Urothelium cell line (cell line): ENCODE measurements at regions not wholly inside any gene's neighbourhood (a gene's known extent, or its start where the extent isn't known, plus 50 kb on each side); places are given as distances from the start of the nearest gene placed in this dataset.

Experiments
- DNase-seq: peaks from one replicate; pipeline ENCODE4 v3.0.0; 2011; ENCODE audit warnings: low spot score, mixed read lengths
- FAIRE-seq: peaks from 2 replicates; lab custom pipeline; 2011; peaks lifted over from hg19 to GRCh38; lab: Jason Lieb, UNC

DNA sequence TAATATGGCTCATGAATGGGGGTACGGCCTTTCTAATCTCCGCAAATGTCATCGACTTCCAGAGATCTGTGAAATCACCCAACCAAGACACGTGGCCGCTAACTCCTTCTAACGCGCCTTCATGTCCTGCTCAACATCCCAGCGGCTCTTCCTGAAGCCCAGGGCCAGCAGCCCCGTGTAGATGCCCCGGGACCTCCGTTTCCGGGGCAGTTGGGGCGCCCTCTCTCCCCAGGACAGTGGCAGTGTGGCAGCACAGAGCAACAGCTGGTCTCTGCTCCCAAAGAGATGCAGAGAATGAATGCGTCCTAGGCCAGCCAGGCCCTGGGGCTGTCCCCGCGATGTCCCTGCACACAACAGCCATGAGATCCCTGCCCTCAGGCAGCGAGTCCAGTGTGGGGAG lies 153.5 kb downstream of the RBFOX3 start:
- peak; percentile 17 for FAIRE-seq

DNA sequence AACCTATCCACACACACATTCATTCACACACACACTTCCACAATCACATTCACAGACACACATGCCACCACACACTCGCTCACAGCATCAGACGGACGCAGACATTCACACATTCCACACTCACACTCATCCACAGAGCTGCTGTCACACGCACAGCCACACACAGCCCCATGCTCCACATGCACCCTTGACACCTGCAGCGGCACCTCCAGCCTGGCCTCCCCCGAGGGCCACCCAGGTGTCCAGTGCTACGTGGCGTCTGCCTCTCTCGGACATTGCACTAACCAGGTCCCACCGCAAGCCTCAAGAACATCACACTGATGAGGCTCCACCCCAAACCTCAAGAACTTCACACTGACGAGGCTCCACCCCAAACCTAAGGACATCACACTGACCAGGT lies 155.2 kb downstream of the RBFOX3 start:
- DNase-seq (no peak), FAIRE-seq (peak; percentile 73)

More for the DNA sequence above, 153.5 kb downstream of the RBFOX3 start:
- DNase-seq, result no peak

DNA sequence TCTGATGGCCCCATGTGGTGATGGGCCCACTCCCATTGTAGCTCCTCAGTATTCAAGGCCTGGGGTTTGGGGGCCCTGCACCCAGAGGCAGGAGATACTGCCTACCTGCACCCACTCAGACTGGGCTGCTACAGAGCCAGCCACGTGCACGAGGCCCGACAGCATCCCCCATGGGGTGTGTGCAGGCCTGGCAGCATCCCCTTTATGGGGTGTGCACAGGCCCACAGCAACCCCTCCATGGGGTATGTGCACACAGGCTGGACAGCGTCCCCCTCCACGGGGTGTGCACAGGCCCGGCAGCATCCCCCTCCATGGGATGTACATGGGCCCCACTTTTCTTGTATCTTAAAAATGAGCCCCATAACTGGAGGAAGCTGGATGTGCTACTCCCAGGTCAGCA lies 156.0 kb downstream of the RBFOX3 start:
- DNase-seq (no peak), FAIRE-seq (no peak)

DNA sequence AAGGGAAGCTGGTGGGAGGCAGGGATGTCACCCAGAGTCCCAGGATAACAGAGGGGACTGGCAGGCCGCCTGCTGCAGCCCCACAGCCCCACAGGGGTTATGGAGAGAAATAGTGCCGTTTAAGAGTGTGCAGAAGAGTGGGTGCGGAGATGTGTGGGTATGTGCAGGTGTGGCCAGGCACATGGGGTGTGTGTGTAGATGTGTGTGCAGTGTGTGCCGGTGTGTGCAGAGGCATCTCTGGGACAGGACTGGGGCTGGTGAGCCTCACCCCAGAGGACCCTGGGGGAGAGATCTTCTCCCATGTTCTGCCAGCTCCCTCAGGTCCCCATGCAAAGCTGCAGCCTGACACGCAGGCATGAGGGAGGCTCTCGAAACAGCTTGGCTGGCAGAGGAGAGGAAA lies 157.4 kb downstream of the RBFOX3 start:
- DNase-seq, result no peak
- no peak for FAIRE-seq

DNA sequence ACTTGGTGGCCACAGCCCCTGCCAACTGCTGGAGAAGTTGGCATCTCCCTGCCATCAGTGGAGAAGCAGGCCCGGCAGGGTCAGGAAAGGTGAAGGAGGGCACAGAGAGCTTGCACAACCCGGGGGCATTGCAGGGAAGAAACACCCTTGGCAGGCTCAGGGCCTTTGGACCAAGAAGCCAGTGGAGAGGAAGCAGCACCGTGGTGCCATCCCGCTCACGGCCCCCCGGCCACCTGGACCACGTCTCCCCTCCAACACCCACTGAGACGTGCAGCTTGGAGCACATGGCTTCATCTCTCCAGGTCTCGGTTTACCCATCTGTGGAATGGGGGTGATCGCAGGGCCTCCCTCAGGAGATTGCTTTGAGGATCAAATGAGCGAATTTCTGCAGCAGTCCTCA lies 158.1 kb downstream of the RBFOX3 start:
- no peak for DNase-seq
- no peak for FAIRE-seq

DNA sequence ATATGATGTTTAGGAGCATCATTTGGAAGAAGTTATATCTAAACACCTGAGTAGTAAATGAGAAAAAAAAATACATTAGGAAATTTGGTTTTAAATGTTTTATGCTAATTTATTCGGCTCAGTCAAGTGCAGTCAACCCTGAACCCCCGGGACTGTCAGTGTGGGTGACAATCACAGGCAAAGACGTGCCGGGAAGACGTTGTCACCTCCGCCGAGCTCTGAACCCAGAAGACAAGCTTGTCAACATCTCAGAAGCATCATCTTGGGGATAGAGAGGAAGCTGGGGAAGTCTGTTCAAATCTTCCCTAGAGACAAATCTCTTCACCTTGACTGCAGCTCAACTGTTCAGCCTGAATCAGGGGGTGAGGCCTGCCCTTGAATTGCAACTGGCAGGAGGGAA lies 159.7 kb downstream of the RBFOX3 start:
- FAIRE-seq, result no peak

DNA sequence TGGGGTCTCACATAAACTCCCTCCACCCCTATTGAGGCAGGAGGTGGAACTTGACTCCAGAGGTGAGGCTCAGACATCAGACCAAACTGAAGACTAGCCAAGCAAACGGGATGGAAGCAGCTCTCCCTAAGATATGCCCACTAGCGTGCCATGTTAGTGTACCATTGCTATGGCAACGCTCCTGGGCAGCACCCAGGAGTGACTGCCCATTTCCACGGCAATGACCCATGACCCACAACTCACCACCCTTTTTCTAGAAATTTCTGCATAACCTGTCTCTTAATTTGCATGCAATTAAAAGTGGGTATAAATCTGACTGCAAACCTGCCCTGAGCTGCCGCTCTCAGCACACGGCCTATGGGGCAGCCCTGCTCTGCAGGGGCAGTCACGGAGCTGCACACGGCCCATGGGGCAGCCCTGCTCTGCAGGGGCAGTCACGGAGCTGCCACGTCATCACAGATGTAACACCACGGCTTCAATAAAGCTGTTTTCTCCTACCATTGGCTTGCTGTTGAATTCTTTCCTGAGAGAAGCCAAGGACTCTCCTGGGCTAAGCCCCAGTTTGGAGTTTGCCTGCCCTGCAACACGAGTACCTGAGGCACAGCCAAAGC lies 164.3 kb downstream of the RBFOX3 start:
- FAIRE-seq, result no peak
- DNase-seq, result no peak

More for the DNA sequence above, 159.7 kb downstream of the RBFOX3 start:
- no peak for DNase-seq

DNA sequence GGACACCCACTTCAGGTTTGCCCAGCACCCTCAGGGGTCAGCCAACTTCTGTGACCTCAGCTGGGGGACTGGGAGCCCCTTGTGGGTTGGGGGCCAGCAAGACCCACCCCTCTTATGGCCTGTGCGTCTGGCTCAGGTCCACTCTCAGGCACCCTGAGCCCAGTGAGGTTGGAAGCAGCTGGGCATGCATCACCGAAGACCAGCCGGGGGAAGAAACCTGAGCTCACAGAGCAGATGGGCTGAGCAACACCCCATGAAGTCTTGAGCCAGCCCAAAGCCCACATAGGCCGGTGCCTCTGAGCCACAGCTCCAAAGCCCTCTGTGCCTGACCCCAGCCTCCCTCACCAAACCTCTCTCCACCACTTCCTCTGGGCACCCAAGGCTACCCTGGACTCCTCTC lies 166.7 kb downstream of the RBFOX3 start:
- FAIRE-seq (no peak), DNase-seq (no peak)

DNA sequence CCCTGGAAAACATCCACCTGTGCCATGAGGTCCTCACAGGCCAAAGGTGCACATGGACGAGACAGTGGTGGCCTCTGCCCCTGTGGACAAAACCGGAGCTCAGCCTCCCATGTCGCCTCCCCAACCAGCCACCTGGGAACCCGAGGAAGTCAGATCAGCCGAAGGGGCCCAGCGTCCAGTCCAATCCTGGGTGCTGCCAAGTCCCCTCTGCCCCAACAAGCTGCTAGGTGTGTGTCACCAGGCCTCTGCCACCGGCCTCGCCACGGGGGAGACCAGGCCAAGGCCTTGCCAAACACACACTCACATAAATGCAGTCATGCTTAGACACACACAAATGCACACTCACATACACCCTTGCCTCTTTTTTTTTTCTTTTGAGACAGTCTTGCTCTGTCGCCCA lies 167.8 kb downstream of the RBFOX3 start:
- FAIRE-seq (no peak), DNase-seq (no peak)

DNA sequence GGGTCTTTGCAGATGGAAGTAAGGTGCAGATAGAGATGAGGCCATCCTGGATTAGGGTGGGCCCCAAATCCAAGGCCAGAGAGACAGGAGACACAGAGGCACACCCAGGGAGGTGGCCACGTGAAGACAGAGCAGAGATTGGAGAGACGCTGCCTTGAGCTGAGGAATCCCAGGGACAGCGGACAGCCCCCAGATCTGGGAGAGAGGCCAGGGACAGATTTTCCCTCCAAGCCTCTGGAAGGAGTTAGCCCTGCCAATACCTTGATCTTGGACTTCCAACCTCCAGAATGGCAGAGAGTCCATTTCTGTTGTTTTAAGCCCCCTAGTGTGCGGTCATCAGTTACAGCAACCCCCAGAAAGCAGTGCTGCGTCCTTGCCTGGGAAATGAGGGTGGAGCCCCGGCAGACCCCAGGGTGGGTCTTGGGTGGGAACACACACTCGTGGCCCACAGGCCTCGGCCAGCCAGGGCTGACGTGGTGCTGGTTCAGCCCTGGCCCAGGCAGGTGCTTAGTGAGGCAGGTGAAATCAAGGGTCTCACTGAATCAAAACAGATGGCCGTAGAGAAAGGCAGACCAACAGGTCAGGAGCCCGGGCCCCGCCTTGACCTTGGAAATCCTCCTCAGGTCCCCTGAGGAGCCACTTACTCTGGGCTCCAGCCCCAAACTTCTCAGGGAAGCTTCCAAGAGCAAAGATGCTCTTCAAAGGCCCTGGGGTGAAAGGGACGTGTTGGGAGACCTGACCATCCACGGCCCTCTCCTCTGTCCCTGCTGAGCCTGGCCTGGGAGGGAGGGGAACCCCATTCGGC lies 169.3 kb downstream of the RBFOX3 start:
- no peak for DNase-seq
- no peak for FAIRE-seq

DNA sequence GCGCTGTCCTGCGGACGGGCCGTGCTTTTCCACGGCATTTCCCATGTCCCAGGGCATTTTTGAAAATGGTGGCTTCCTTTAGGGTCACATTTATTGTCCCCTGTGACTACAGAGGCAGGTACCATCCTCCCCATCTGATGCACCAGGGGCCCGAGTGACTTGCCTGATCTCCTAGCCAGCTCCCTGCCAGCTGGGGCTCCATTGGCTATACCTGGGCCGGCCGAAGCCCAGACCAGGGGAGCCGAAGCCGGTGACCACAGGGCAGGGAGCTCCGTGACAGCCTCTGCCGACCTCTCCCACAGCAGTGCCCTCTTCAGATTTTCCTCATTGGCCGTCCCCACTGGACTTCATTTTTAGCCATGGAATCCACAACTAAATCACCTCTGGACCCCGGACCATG lies 170.6 kb downstream of the RBFOX3 start:
- no peak for FAIRE-seq
- DNase-seq, result no peak

DNA sequence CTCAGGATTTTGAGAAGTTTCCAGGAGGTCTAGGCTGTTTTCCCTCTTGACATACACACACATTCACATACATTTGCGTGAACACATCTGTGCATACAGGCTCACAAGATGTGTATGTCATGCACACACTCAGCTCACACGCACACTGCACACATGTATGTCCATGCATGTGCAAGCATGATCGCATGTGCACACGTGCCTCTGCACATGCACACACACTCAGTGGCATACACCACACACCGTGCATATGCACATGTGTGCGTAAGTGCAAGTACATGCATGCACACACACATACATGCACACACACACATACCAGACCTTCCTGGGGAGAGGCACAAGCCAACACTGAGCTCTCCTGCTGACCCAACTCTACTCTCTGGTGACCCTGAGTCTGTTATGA lies 171.4 kb downstream of the RBFOX3 start:
- DNase-seq (no peak), FAIRE-seq (peak; percentile 99)

DNA sequence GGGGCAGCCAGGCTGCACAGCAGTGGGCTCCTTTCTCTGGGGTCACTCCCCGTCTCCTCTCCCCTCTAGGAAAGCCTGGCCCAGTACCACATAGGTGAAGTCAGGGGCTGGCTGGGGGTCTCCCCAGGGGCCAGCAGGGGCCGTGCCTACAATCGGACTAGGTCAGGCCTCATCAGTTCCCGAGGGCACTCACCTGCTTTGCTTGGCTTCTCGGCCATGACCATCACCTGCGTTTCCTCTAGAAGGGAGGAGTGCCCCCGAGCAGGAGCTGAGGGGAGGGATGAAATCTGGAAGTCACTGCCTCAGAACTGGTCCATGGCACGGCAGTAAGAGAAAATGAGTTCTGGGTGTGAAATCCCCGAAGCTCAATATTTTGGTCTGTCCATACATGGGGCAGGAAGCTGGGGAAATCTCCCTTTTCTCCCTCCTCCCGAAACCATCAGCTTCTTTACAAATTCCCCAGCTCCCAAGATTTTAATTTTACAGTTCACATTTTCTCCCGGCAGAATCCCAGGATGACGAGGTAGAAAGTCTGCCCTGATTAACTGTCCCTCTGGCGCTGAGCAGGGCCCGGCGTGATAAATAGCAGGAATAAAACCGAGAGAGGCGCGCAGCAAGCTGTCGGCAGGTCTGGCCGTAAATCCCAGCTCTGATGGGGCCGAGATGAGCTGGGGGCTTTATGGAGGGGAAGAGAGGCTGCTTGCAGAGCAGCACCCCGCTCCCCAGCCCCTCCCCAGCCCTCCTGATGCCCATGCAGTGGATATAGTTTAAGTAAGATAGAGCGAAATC lies 172.1 kb downstream of the RBFOX3 start:
- no peak for DNase-seq
- FAIRE-seq, result no peak

DNA sequence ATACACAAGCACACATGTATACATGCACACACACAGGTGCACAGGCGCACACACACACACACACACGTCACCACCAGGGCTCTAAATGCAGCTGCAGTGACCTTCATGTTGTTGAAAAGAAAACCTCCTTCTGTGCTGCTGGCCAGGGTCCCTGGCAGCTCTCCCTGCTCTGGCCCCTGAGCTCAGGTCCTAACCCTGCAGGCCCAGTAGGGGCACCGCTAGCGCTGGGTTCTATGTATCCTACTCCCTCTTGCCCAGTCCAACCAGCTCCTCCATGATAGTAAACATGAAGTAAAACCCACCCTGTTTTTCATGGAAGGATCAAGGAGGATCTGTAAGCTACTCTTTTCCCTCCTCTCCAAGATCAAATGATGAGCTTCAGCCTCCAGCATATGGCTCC lies 172.8 kb downstream of the RBFOX3 start:
- DNase-seq (no peak), FAIRE-seq (no peak)

DNA sequence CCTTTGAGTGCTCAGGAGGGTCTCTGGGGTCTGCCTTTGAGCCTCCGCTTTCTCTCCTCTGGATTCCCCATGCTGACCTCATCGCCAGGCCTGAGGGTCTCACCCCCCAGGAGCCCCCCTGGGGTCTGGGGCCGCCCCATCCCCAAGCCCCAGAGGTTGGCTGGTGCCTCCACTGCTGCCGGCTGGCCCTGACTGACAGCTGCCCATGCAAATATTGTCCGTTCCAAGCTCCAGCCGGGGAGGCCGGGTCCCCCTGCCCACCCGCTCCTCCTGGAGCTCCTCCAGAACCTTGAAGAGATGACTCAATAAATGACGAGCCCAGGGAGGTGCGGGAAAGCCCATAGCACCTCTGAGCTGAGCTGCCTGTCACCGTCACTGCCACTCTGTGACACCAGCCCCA lies 173.8 kb downstream of the RBFOX3 start:
- FAIRE-seq, result no peak

DNA sequence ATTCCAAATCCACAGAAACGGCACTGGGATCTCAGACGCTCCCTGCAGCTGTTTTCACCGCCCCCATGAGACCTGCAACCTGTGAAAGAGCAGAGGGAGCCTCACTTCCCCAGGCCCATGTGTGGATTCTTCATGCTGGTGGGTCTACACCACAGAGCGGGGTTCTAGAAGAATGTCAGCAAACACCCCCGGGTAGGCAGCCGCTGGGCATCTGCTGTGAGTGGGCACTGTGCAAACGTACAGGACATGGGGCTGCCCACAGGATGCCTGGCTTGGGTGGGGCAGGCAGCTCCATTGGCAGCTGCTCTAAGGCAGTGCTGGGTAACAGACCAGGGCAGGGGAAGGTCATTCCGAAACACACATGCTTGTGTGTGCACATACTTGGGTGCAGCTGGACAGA lies 174.9 kb downstream of the RBFOX3 start:
- FAIRE-seq, result peak; percentile 70
- DNase-seq, result no peak

More for the DNA sequence above, 173.8 kb downstream of the RBFOX3 start:
- no peak for DNase-seq

DNA sequence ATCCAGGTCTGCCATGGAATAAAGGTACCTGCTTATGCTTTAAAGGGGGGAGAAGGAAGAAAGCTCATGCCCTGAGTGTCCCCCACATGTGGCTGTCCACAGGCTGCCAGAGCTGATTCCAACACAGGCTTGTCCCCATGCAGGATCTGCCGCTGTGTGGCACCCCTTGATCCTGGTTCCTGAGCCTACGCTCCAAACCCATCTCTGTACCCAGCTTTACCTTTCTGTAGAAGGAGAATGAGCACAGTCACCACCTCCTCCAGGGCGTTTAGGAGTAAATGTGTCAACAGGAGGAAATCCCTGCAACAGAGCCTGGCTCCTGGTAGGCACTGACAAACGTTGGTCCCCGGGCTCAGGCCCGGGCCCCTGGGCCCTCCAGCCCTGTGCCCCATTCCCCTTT lies 175.6 kb downstream of the RBFOX3 start:
- FAIRE-seq, result no peak
- no peak for DNase-seq

DNA sequence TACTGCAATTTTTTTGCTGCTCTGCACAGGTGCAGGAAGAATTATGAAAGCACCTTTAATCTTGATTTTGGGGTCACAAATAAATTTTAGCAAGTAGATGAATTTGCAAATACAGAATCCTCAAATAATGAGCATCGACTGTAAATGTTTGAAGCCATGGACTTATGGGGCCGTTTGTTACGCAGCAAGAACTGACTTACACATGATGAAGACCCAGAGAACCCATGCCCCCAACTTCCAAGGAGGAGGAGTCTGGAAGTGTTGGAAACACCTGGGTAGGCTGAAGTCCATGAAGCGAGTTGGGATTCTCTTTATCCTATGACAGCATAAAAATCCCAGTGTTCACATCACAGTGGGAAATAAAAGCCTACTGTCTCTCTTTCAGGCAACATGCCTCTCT lies 176.6 kb downstream of the RBFOX3 start:
- DNase-seq, result no peak
- FAIRE-seq, result no peak

DNA sequence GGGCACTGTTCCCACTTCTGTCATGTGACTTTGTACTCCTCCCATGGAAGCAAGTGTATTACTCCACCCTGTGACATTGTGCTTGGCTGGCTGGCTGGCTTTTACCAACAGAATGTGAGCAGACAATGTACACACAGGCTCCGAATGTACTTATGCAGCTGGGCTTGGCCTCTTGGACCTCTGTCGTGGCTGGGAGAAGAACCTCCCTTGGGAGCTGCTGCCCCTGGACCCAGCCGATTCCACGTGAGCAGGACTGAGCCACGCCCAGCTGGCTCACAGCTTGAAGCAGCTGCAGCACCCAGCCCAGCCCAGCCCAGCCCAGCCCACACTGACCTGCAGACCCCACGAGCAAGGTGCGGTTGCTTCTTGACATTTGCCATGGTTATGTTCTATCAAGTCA lies 177.5 kb downstream of the RBFOX3 start:
- DNase-seq, result no peak
- no peak for FAIRE-seq

DNA sequence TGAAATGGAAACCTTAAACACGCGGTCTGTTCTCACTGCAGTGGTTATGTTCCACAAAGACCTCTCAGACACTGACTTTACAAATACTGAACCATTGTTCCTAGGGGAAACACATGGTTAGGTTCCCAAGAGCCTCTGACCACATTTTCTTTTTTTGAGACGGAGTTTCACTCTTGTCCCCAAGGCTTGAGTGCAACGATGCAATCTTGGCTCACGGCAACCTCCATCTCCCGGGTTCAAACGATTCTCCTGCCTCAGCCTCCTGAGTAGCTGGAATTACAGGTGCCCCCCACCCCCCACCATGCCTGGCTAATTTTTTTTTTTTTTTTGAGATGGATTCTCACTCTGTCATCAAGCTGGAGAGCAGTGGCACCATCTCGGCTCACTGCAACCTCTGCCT lies 179.7 kb downstream of the RBFOX3 start:
- DNase-seq, result no peak
- no peak for FAIRE-seq

DNA sequence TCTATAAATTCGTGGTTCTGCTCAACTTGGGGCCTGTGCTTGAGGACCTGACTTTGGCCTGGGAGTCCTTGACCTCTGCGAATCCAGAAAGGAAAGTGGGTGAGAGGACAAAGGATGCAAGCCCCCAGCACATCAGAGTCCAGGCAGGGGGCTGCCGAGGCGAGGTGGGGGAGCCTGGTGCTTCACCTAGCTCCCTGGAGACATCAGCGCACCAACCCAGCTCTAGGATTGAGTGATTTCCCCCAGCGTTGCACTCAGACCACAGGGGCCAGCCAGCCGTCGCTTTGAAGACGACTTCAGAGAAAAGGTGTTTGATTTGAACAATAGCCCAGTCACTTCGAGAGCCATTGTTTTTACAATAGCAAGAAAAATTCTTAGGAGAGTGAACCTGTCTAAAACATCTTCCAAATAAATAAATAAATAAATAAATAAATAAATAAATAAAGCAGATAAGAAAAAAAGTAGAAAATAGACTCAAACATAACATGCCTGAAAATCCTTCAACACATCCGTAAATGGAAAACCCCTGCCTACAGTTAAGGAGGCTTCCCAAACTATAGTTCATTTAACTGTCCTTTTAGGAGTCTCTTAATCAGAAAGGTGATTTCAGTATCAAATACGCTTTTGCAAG lies 180.9 kb downstream of the RBFOX3 start:
- FAIRE-seq (no peak), DNase-seq (no peak)
